Esophagus squamous epithelium (tissue), 5 donors: ENCODE measurements at regions not wholly inside any gene's neighbourhood (a gene's known extent, or its start where the extent isn't known, plus 50 kb on each side); places are given as distances from the start of the nearest gene placed in this dataset.
"Not testable (repeated sequence)": the region's sequence is repeated elsewhere in the genome, so short reads cannot be mapped to it uniquely, and the experiment has no call there.

Source experiments
- DNase-seq: peaks from one replicate; lab custom pipeline; 2025; lab: John Stamatoyannopoulos, UW
- H3K27ac ChIP-seq, 4 donors: fragments of 200-600 bp; sonication (generic); one replicate each; pipeline ENCODE4 v1.5.1; 2016 to 2019; ENCODE audit warnings: mild to moderate bottlenecking in 1 of 4
- H3K27me3 ChIP-seq, 4 donors: fragments of 200-600 bp; sonication (generic); 1 replicate in 3 of 4; 2 replicates in 1 of 4; pipeline versions ENCODE4 v1.5.1 to v1.6.0; 2017 to 2021; ENCODE audit warnings: antibody characterized with exemption in 1 of 4
- H3K36me3 ChIP-seq, 3 donors: fragments of 200-600 bp; sonication (generic); one replicate each; pipeline ENCODE4 v1.5.1; 2016 to 2019
- H3K4me1 ChIP-seq, 3 donors: fragments of 200-600 bp; sonication (generic); one replicate each; pipeline ENCODE4 v1.5.1; 2017 to 2019
- H3K4me3 ChIP-seq, 4 donors: fragments of 200-600 bp; sonication (generic); 1 replicate in 3 of 4; 2 replicates in 1 of 4; pipeline ENCODE4 v1.5.1; 2016 to 2019; ENCODE audit warnings: mild to moderate bottlenecking in 2 of 4, moderate library complexity in 1 of 4
- H3K9me3 ChIP-seq, 3 donors: fragments of 200-600 bp; sonication (generic); one replicate each; pipeline ENCODE4 v1.5.1; 2016 to 2019
- POLR2A ChIP-seq, 4 donors: fragments of 450-650 bp; IDR thresholded peaks; one replicate each; pipeline ENCODE4 v1.6.1; 2017; ENCODE audit warnings: antibody characterized with exemption in 4 of 4, mild to moderate bottlenecking in 4 of 4, moderate library complexity in 3 of 4
- WGBS, 2 donors: methylation state at CpG; one replicate each; pipeline ENCODE4 v1.1.5; 2018; 5-methylcytosine and 5-hydroxymethylcytosine counted together
- intact Hi-C: fragments of 100-400 bp; cut with DNase I; formaldehyde crosslinking; loops from one replicate; pipeline ENCODE4 v1.15.0; 2022
- TF ChIP-seq, protein P1 (sequence below), 6 experiments: fragments of 450-650 bp in 4 of 6; fragments of 200-600 bp in 2 of 6; sonication (generic) in 2 of 6; IDR thresholded peaks; one replicate each; pipeline ENCODE4 v1.5.1; 2016 to 2019; ENCODE audit warnings: antibody characterized with exemption in 6 of 6, mild to moderate bottlenecking in 4 of 6, moderate library complexity in 4 of 6
- donor health status: DM: yes; HTN: yes; CAD: no.

DNA sequence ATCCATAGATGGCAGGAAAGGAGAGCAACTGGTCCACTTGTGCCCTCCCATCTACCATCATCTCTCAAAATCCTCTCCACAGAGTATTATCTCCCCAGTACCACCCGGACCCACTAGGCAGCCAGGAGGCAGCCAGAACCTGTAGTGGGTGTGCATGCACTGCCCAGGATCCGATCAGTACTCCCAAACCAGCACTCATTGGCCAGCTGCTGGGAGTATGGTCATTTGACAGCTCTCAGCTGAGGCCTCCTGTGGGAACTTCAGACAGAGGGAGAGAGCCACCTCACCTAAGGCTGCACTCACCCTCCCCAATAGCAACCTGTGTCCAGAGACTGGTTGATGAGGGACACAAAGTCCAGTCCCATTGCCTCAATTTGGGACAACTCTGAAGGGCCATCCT, 286.0 kb downstream of the TRIM36 start:
- no peak overlapping the region for H3K27ac ChIP-seq
- intact Hi-C loops: no loop called here
- H3K4me3 ChIP-seq: no peak overlapping the region
- no peak for DNase-seq
- WGBS, 2 donors: 43% methylated on average over 1 of the region's 2 CpGs; no CpG with 5 or more reads in 1 of the 2 donors
- no peaks in the 10 kb centered on the region for H3K9me3 ChIP-seq
- H3K4me1 ChIP-seq: no peaks in the 10 kb centered on the region
- H3K36me3 ChIP-seq: no peaks in the 10 kb centered on the region
- no peaks in the 10 kb centered on the region for H3K27me3 ChIP-seq
- no peak for TF ChIP-seq POLR2A (IDR thresholded peaks at IDR 0.05)
- TF ChIP-seq, protein P1, sequence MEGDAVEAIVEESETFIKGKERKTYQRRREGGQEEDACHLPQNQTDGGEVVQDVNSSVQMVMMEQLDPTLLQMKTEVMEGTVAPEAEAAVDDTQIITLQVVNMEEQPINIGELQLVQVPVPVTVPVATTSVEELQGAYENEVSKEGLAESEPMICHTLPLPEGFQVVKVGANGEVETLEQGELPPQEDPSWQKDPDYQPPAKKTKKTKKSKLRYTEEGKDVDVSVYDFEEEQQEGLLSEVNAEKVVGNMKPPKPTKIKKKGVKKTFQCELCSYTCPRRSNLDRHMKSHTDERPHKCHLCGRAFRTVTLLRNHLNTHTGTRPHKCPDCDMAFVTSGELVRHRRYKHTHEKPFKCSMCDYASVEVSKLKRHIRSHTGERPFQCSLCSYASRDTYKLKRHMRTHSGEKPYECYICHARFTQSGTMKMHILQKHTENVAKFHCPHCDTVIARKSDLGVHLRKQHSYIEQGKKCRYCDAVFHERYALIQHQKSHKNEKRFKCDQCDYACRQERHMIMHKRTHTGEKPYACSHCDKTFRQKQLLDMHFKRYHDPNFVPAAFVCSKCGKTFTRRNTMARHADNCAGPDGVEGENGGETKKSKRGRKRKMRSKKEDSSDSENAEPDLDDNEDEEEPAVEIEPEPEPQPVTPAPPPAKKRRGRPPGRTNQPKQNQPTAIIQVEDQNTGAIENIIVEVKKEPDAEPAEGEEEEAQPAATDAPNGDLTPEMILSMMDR (IDR thresholded peaks at IDR 0.05): no peak

DNA sequence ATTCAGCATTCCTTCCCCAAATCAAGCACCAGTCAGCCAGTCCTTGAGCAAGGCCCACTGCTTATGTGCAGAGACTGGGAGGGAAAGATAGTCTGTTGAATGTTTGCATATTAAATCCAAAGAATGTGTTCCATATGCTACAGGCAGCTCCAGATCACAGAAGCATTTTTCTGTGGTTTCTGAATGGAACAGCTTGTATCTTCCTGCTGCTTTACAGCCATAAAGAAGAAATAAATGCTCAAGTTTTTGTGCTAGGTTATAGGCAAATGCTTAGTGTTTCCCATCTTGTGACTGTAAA, 310.3 kb downstream of the TRIM36 start:
- no peak for DNase-seq
- TF ChIP-seq, protein P1 (IDR thresholded peaks at IDR 0.05): no peak
- TF ChIP-seq POLR2A (IDR thresholded peaks at IDR 0.05): no peak
- H3K27me3 ChIP-seq: no peaks in the 10 kb centered on the region
- H3K4me3 ChIP-seq: no peak overlapping the region
- no peaks in the 10 kb centered on the region for H3K9me3 ChIP-seq
- no peak overlapping the region for H3K27ac ChIP-seq
- no peaks in the 10 kb centered on the region for H3K36me3 ChIP-seq
- intact Hi-C loops: no loop called here
- H3K4me1 ChIP-seq: no peaks in the 10 kb centered on the region

DNA sequence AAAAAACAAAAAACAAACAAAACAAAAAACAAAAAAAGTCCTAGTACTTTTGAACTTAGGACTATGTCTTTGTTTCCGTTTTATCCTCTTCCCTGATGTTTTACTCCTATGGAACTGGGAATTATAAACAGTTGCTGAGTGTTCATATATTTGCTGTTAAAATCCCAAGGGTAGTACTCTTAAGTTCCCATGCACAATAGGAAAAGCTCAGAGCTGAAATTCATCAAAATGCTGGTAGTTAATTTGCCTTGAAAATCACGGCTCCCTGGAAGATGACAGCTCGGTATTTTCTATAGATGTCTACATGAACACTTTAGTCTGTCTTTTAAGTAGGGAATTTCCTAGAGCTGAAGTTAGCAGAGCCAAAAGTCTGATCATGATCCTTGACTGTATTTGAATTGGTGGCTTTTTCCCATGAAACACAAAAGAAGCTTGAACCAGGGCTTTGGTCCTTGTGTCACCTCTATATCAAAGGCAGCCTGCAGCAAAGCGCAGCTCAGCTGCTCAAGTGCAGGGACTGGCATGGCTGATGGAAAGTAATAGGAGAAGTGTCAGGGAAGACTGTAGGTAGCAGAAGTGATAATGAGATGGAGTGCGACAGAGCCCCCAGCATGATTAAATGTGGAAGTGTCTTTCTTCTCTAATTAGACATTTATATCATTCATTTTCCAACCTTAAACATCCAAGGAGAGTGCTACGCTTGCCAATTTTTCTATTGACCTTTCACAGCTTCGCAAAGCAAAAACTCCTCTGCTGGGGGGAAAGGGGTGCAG, 310.9 kb downstream of the TRIM36 start:
- no peak overlapping the region for H3K4me3 ChIP-seq
- no peak for TF ChIP-seq POLR2A (IDR thresholded peaks at IDR 0.05)
- TF ChIP-seq, protein P1 (IDR thresholded peaks at IDR 0.05): no peak
- no peak for DNase-seq
- intact Hi-C loops: no loop called here
- no peaks in the 10 kb centered on the region for H3K4me1 ChIP-seq
- no peaks in the 10 kb centered on the region for H3K9me3 ChIP-seq
- H3K27ac ChIP-seq: no peak overlapping the region
- no peaks in the 10 kb centered on the region for H3K36me3 ChIP-seq
- H3K27me3 ChIP-seq: no peaks in the 10 kb centered on the region
- 77 to 80% methylated on average over 7 of the region's 7 CpGs for WGBS, 2 donors

DNA sequence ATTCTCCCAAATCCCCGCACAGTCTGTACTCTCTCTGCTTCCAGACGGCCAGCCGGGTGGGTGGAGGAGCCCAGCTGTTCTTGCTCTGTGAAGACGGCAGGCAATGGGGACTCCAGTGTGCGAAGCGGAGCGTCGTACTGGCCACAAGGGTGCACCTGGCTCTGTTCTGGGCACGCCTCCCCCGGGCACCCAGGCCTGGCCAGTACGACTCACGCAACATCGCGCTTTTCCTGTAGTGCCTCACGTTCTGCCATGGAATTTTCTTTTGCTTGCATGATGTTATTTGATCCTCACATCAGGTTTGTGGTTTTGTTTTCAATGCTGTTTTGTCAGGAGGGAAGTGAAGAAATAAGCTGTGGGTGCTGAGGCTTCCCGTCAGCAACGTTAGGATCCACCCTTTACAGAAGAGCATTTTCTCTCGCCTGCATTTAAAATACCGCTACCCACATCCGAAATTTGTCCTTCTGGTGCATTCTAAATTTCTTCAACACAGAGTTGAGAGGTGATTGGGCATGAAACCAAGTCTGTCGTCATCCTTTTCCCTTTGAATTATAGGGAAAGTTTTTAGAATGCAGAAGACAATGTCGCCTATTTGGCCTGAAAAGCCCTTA, 311.7 kb downstream of the TRIM36 start:
- H3K4me3 ChIP-seq: no peak overlapping the region
- no peak overlapping the region for H3K27ac ChIP-seq
- TF ChIP-seq, protein P1 (IDR thresholded peaks at IDR 0.05): no peak
- no peak for TF ChIP-seq POLR2A (IDR thresholded peaks at IDR 0.05)
- no peaks in the 10 kb centered on the region for H3K27me3 ChIP-seq
- no peaks in the 10 kb centered on the region for H3K36me3 ChIP-seq
- no peaks in the 10 kb centered on the region for H3K9me3 ChIP-seq
- intact Hi-C loops: no loop called here
- 58 to 68% methylated on average over 22 of the region's 22 CpGs for WGBS, 2 donors
- DNase-seq: no peak
- no peaks in the 10 kb centered on the region for H3K4me1 ChIP-seq

DNA sequence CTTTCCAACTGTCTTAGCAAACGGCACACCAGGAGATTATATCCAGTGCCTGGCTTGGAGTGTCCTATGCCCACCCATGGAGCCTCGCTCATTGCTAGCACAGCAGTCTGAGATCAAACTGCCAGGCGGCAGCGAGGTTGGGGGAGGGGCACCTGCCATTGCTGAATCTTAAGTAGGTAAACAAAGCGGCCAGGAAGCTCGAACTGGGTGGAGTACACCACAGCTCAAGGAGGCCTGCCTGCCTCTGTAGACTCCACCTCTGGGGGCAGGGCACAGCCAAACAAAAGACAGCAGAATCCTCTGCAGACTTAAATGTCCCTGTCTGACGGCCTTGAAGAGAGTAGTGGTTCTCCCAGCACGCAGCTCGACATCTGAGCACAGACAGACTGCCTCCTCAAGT, 325.0 kb downstream of the TRIM36 start:
- H3K27ac ChIP-seq, H3K36me3 ChIP-seq, DNase-seq, H3K4me1 ChIP-seq, H3K27me3 ChIP-seq, H3K4me3 ChIP-seq, intact Hi-C loops: not testable (repeated sequence)
- H3K9me3 ChIP-seq: peaks cover 0 to 10% (median 5%) of the 10 kb centered on the region in 3 donors
- WGBS, 2 donors: 79 to 85% methylated on average over 6 to 8 of the region's 9 CpGs
